Adrenal gland (tissue), 9 donors: ENCODE measurements at regions not wholly inside any gene's neighbourhood (a gene's known extent, or its start where the extent isn't known, plus 50 kb on each side); places are given as distances from the start of the nearest gene placed in this dataset.

Experiments used
- DNase-seq, 7 donors: peaks; one replicate each; pipeline ENCODE4 v3.0.0-alpha.2; 2019 to 2020
- H3K27ac ChIP-seq, 5 donors: fragments of 200-600 bp; sonication (generic) in 4 of 5; 1 replicate in 3 of 5; 2 replicates in 2 of 5; pipeline versions ENCODE4 v1.5.1 to v1.8.0; 2016 to 2020; ENCODE audit warnings: mild to moderate bottlenecking in 1 of 5
- H3K27me3 ChIP-seq: fragments of 200-600 bp; 2 replicates; pipeline ENCODE4 v1.8.0; 2021
- H3K36me3 ChIP-seq, 2 donors: fragments of 200-600 bp; replicated peaks in 1 of 2; 1 replicate in 1 of 2; 2 replicates in 1 of 2; pipeline versions ENCODE4 v1.5.1 to v1.8.0; 2018 to 2022
- H3K4me1 ChIP-seq, 2 donors: fragments of 200-600 bp; replicated peaks in 1 of 2; 1 replicate in 1 of 2; 2 replicates in 1 of 2; pipeline versions ENCODE4 v1.5.1 to v1.8.0; 2018 to 2021
- H3K4me3 ChIP-seq, 4 donors: fragments of 200-600 bp; sonication (generic) in 3 of 4; one replicate each; pipeline ENCODE4 v1.5.1; 2016 to 2018
- H3K9me3 ChIP-seq, 3 donors: fragments of 200-600 bp; sonication (generic) in 1 of 3; replicated peaks in 1 of 3; 1 replicate in 2 of 3; 2 replicates in 1 of 3; pipeline versions ENCODE4 v1.5.1 to v1.8.0; 2016 to 2021
- CTCF ChIP-seq, 6 experiments: fragments of 450-650 bp in 4 of 6; fragments of 200-600 bp in 2 of 6; sonication (generic) in 1 of 6; IDR thresholded peaks; 1 replicate in 5 of 6; 2 replicates in 1 of 6; pipeline versions ENCODE4 v1.5.1 to v1.8.0; 2016 to 2021; ENCODE audit warnings: antibody characterized with exemption in 6 of 6, mild to moderate bottlenecking in 2 of 6, moderate library complexity in 1 of 6
- POLR2A ChIP-seq, 2 donors: fragments of 450-650 bp; IDR thresholded peaks; one replicate each; pipeline ENCODE4 v1.6.1; 2017; ENCODE audit warnings: antibody characterized with exemption in 2 of 2, mild to moderate bottlenecking in 2 of 2, moderate library complexity in 1 of 2
- WGBS, 4 donors: extraction: QIAGEN DNeasy Blood & Tissue Kit in 2 of 4; methylation state at CpG; one replicate each; pipeline versions ENCODE4 v1.1.5 to v1.1.7; 2013 to 2017; 5-methylcytosine and 5-hydroxymethylcytosine counted together
- intact Hi-C, 2 donors: fragments of 100-400 bp; cut with DNase I; formaldehyde crosslinking; loops; one replicate each; pipeline versions ENCODE4 v1.14.1 to v1.15.0; 2022 to 2023
- donor health status: healthy with polysubstance abuse.
- donor health status: Bipolar disorder and iron deficiency.
- donor health status: DM: yes; HTN: yes; CAD: no.
- donor health status: DM: no; HTN: no; CAD: no.
- donor health status: DM: no; HTN: no; CAD: no.

GRCh38 chr5:171586436-171586835, 167.0 kb downstream of the FGF18 start:
- H3K36me3 ChIP-seq, result no peaks in the 10 kb centered on the region
- 48 to 67% (median 54%) methylated on average over 4 of the region's 4 CpGs for WGBS, 4 donors
- no peak overlapping the region for H3K27ac ChIP-seq
- DNase-seq, result peak in 1 of 7 donors; percentile 20
- intact Hi-C loops, result no loop called here
- no peak overlapping the region for H3K4me3 ChIP-seq
- no peaks in the 10 kb centered on the region for H3K27me3 ChIP-seq
- H3K9me3 ChIP-seq, result no peaks in the 10 kb centered on the region
- H3K4me1 ChIP-seq, result no peaks in the 10 kb centered on the region
- no peak for TF ChIP-seq CTCF (IDR thresholded peaks at IDR 0.05)
- TF ChIP-seq POLR2A (IDR thresholded peaks at IDR 0.05), result no peak

GRCh38 chr5:171588046-171588445, 168.6 kb downstream of the FGF18 start:
- Histone ChIP-seq H3K4me1 (no peaks in the 10 kb centered on the region), H3K27ac (no peak overlapping the region), H3K36me3 (no peaks in the 10 kb centered on the region), H3K4me3 (no peak overlapping the region), H3K9me3 (no peaks in the 10 kb centered on the region), H3K27me3 (no peaks in the 10 kb centered on the region)
- WGBS, 4 donors, result 89 to 100% (median 92%) methylated on average over 1 of the region's 1 CpG
- no peak for TF ChIP-seq CTCF (IDR thresholded peaks at IDR 0.05)
- intact Hi-C loops, result no loop called here
- no peak for DNase-seq

GRCh38 chr5:171588790-171589189, 169.3 kb downstream of the FGF18 start:
- Histone ChIP-seq H3K27me3 (no peaks in the 10 kb centered on the region), H3K4me3 (no peak overlapping the region), H3K27ac (no peak overlapping the region), H3K4me1 (no peaks in the 10 kb centered on the region), H3K36me3 (no peaks in the 10 kb centered on the region), H3K9me3 (no peaks in the 10 kb centered on the region)
- 78 to 94% (median 84%) methylated on average over 7 to 8 of the region's 8 CpGs for WGBS, 4 donors
- TF ChIP-seq POLR2A (IDR thresholded peaks at IDR 0.05), result no peak
- TF ChIP-seq CTCF (IDR thresholded peaks at IDR 0.05), result no peak
- DNase-seq, result no peak
- intact Hi-C loops, result no loop called here

- Histone ChIP-seq H3K4me1 (no peaks in the 10 kb centered on the region), H3K4me3 (no peak overlapping the region), H3K27me3 (no peaks in the 10 kb centered on the region), H3K36me3 (no peaks in the 10 kb centered on the region), H3K27ac (no peak overlapping the region), H3K9me3 (no peaks in the 10 kb centered on the region)
- no peak for TF ChIP-seq POLR2A (IDR thresholded peaks at IDR 0.05)
- no peak for TF ChIP-seq CTCF (IDR thresholded peaks at IDR 0.05)
- intact Hi-C loops, result no loop called here
- WGBS, 4 donors, result 82 to 88% (median 82%) methylated on average over 11 of the region's 11 CpGs
- no peak for DNase-seq
Measured at GRCh38 chr5:171589461-171589860, 170.0 kb downstream of the FGF18 start.
